ENCODE measurements at regions not wholly inside any gene's neighbourhood (a gene's known extent, or its start where the extent isn't known, plus 50 kb on each side); places are given as distances from the start of the nearest gene placed in this dataset.

- H3K4me3 ChIP-seq (ENCODE audit: low read depth, low read length), result no peak overlapping the region
- H3K36me3 ChIP-seq (ENCODE audit: control insufficient read depth, insufficient read depth, low read length), result no peaks in the 10 kb centered on the region
- peaks cover 10% of the 10 kb centered on the region for H3K4me1 ChIP-seq (ENCODE audit: control insufficient read depth, insufficient read depth, low read length)
- H3K9me3 ChIP-seq (ENCODE audit: control insufficient read depth, insufficient read depth, low read depth, low read length), result peaks cover 6% of the 10 kb centered on the region; the same call in 1 of the 2 replicates
- no peaks in the 10 kb centered on the region for H3K27me3 ChIP-seq (ENCODE audit: control insufficient read depth, insufficient read depth, low read length)
- no peak overlapping the region for H3K27ac ChIP-seq (ENCODE audit: low read depth, low read length)
- no peak overlapping the region for H3K9ac ChIP-seq (ENCODE audit: low read length)
Measured at GRCh38 chr2:45224993-45225380, 215.7 kb upstream of the SIX2 start.

- H3K27ac ChIP-seq (ENCODE audit: low read depth, low read length), result no peak overlapping the region
- H3K9ac ChIP-seq (ENCODE audit: low read length), result no peak overlapping the region
- peaks cover 6% of the 10 kb centered on the region; the same call in 1 of the 2 replicates for H3K9me3 ChIP-seq (ENCODE audit: control insufficient read depth, insufficient read depth, low read depth, low read length)
- no peak overlapping the region for H3K4me3 ChIP-seq (ENCODE audit: low read depth, low read length)
- H3K4me1 ChIP-seq (ENCODE audit: control insufficient read depth, insufficient read depth, low read length), result peaks cover 11% of the 10 kb centered on the region
- H3K27me3 ChIP-seq (ENCODE audit: control insufficient read depth, insufficient read depth, low read length), result no peaks in the 10 kb centered on the region
- H3K36me3 ChIP-seq (ENCODE audit: control insufficient read depth, insufficient read depth, low read length), result no peaks in the 10 kb centered on the region
Measured at GRCh38 chr2:45224321-45224992, 215.2 kb upstream of the SIX2 start.

- no peak overlapping the region for H3K27ac ChIP-seq (ENCODE audit: low read depth, low read length)
- peaks cover 11% of the 10 kb centered on the region for H3K4me1 ChIP-seq (ENCODE audit: control insufficient read depth, insufficient read depth, low read length)
- no peaks in the 10 kb centered on the region for H3K27me3 ChIP-seq (ENCODE audit: control insufficient read depth, insufficient read depth, low read length)
- H3K9ac ChIP-seq (ENCODE audit: low read length), result no peak overlapping the region
- no peak overlapping the region for H3K4me3 ChIP-seq (ENCODE audit: low read depth, low read length)
- peaks cover 6% of the 10 kb centered on the region; the same call in 1 of the 2 replicates for H3K9me3 ChIP-seq (ENCODE audit: control insufficient read depth, insufficient read depth, low read depth, low read length)
- H3K36me3 ChIP-seq (ENCODE audit: control insufficient read depth, insufficient read depth, low read length), result no peaks in the 10 kb centered on the region
Measured at GRCh38 chr2:45223531-45223930, 214.3 kb upstream of the SIX2 start.

DNA sequence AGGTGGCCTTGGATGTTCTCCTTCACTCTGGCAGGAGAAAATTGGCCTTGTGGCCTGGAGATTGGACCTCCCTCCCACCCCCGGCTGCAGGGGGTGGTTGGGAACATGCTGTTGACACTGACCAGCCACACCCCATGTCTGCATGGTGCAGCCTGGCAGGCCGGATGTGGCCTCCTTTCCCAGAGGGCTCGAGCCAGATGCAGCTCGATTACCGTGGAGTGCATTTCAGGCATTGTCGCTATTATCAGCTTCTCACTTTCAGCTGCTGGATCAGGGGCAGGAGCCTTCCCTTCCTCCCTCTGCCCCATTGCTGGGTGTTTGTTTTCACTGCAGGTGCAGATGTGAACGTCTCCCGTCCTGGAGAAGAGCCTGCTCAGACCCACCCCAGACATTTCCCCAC, 211.0 kb upstream of the SIX2 start:
- no peak overlapping the region for H3K27ac ChIP-seq (ENCODE audit: low read depth, low read length)
- H3K9ac ChIP-seq (ENCODE audit: low read length), result no peak overlapping the region
- H3K36me3 ChIP-seq (ENCODE audit: control insufficient read depth, insufficient read depth, low read length), result no peaks in the 10 kb centered on the region
- no peaks in the 10 kb centered on the region for H3K27me3 ChIP-seq (ENCODE audit: control insufficient read depth, insufficient read depth, low read length)
- no peak overlapping the region for H3K4me3 ChIP-seq (ENCODE audit: low read depth, low read length)
- H3K4me1 ChIP-seq (ENCODE audit: control insufficient read depth, insufficient read depth, low read length), result peaks cover 11% of the 10 kb centered on the region
- no peaks in the 10 kb centered on the region for H3K9me3 ChIP-seq (ENCODE audit: control insufficient read depth, insufficient read depth, low read depth, low read length)

- Histone ChIP-seq H3K27me3 (ENCODE audit: control insufficient read depth, insufficient read depth, low read length) (no peaks in the 10 kb centered on the region), H3K9me3 (ENCODE audit: control insufficient read depth, insufficient read depth, low read depth, low read length) (no peaks in the 10 kb centered on the region), H3K4me3 (ENCODE audit: low read depth, low read length) (no peak overlapping the region), H3K4me1 (ENCODE audit: control insufficient read depth, insufficient read depth, low read length) (peaks cover 11% of the 10 kb centered on the region), H3K9ac (ENCODE audit: low read length) (no peak overlapping the region), H3K27ac (ENCODE audit: low read depth, low read length) (no peak overlapping the region), H3K36me3 (ENCODE audit: control insufficient read depth, insufficient read depth, low read length) (no peaks in the 10 kb centered on the region)
Measured at GRCh38 chr2:45218931-45219339, 209.7 kb upstream of the SIX2 start.

DNA sequence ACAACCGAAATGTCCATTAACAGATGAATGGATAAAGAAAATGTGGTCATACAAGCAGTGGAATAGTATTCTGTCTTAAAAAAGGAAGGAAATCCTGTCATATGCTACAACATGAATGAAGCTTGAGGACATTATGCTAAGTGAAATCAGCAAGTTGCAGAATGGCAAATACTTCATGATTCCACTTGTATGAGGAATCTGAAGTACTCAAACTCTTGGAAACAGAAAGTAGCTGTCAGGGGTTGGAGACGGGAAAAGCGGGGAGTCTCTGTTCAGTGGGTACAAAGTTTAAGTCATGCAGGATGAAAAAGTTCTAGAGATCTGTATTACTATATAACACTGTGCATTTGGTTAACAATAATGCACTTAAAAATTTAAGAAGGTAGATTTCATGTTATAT, 209.0 kb upstream of the SIX2 start:
- Histone ChIP-seq H3K36me3 (ENCODE audit: control insufficient read depth, insufficient read depth, low read length) (no peaks in the 10 kb centered on the region), H3K27me3 (ENCODE audit: control insufficient read depth, insufficient read depth, low read length) (no peaks in the 10 kb centered on the region), H3K9me3 (ENCODE audit: control insufficient read depth, insufficient read depth, low read depth, low read length) (no peaks in the 10 kb centered on the region), H3K9ac (ENCODE audit: low read length) (no peak overlapping the region), H3K4me1 (ENCODE audit: control insufficient read depth, insufficient read depth, low read length) (peaks cover 7% of the 10 kb centered on the region), H3K4me3 (ENCODE audit: low read depth, low read length) (no peak overlapping the region), H3K27ac (ENCODE audit: low read depth, low read length) (no peak overlapping the region)

DNA sequence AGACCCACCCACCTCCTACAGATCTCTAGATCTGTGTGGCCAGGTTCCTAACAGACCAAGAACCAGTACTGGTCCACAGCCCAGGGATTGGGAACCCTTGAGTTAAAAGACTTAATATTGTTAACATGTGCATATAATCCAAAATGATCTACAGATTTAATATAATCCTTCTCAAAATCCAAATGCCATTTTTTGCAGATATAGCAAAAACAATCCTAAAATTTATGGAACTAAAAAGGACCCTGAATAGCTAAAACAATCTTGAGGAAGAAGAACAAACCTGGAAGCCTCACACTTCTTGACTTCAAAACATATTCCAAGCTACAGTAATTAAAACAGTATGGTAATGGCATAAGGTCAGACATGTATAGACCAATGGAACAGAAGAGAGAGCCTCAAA, 206.9 kb upstream of the SIX2 start:
- Histone ChIP-seq H3K36me3 (ENCODE audit: control insufficient read depth, insufficient read depth, low read length) (no peaks in the 10 kb centered on the region), H3K9me3 (ENCODE audit: control insufficient read depth, insufficient read depth, low read depth, low read length) (no peaks in the 10 kb centered on the region), H3K27ac (ENCODE audit: low read depth, low read length) (no peak overlapping the region), H3K4me3 (ENCODE audit: low read depth, low read length) (no peak overlapping the region), H3K9ac (ENCODE audit: low read length) (no peak overlapping the region), H3K4me1 (ENCODE audit: control insufficient read depth, insufficient read depth, low read length) (peaks cover 4% of the 10 kb centered on the region; the same call in 1 of the 2 replicates), H3K27me3 (ENCODE audit: control insufficient read depth, insufficient read depth, low read length) (no peaks in the 10 kb centered on the region)

- Histone ChIP-seq H3K27ac (ENCODE audit: low read depth, low read length) (no peak overlapping the region), H3K9ac (ENCODE audit: low read length) (no peak overlapping the region), H3K4me1 (ENCODE audit: control insufficient read depth, insufficient read depth, low read length) (no peaks in the 10 kb centered on the region), H3K27me3 (ENCODE audit: control insufficient read depth, insufficient read depth, low read length) (no peaks in the 10 kb centered on the region), H3K4me3 (ENCODE audit: low read depth, low read length) (no peak overlapping the region), H3K36me3 (ENCODE audit: control insufficient read depth, insufficient read depth, low read length) (no peaks in the 10 kb centered on the region), H3K9me3 (ENCODE audit: control insufficient read depth, insufficient read depth, low read depth, low read length) (no peaks in the 10 kb centered on the region)
Measured at GRCh38 chr2:45214550-45214949, 205.3 kb upstream of the SIX2 start.

DNA sequence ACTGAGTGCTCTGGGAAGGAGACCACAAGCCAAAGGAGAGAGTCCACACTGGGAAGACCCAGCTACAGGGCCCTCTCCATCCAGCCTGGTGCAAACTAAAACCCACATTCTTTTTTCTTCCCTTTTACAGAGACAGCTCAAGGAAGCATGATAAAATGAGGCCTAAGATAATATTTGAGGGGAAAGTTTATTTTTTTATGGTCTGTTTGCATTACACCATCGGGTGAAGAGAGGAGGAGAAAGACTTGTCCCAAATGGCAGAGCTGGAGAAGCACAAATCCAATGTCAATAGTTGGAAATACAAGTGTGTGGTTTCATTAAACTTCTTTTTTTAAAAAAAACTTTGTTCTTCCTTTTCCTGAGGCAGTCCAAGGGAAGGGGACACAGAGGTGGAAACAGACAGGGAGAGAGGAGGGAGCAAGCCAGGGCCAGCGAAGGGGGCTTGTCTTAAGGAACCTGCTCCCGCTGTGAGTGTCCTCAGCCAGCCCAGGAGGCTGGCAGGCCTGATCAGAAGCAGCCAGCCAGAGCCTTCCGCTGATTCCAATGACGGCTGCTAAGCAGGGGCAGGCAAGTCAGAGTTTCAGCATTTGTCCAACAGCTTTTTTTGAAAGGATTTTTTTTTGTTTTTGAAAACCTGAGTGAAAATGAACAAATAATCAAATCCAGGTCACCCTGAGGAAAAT, 203.8 kb upstream of the SIX2 start:
- Histone ChIP-seq H3K4me1 (ENCODE audit: control insufficient read depth, insufficient read depth, low read length) (no peaks in the 10 kb centered on the region), H3K36me3 (ENCODE audit: control insufficient read depth, insufficient read depth, low read length) (no peaks in the 10 kb centered on the region), H3K9me3 (ENCODE audit: control insufficient read depth, insufficient read depth, low read depth, low read length) (no peaks in the 10 kb centered on the region), H3K9ac (ENCODE audit: low read length) (no peak overlapping the region), H3K27ac (ENCODE audit: low read depth, low read length) (no peak overlapping the region), H3K27me3 (ENCODE audit: control insufficient read depth, insufficient read depth, low read length) (no peaks in the 10 kb centered on the region), H3K4me3 (ENCODE audit: low read depth, low read length) (no peak overlapping the region)

DNA sequence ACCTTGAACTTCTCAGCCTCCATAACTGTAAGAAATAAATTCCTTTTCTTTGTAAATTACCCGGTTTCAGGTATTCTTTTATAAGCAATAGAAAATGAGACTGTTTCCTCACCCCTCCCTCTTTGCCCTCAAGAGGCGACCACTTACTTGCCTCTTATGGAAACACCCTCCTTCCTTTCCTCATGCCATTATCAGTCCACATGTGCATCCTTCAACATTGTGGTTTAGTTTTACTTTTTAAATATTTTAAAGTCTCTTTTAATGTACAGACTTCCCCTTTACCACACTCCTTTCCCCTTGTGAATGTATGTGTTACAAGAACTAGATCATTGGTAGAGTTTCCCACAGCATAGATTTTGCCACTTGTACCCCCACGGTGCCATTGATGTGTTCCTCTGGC, 202.4 kb upstream of the SIX2 start:
- no peaks in the 10 kb centered on the region for H3K9me3 ChIP-seq (ENCODE audit: control insufficient read depth, insufficient read depth, low read depth, low read length)
- H3K4me3 ChIP-seq (ENCODE audit: low read depth, low read length), result no peak overlapping the region
- H3K36me3 ChIP-seq (ENCODE audit: control insufficient read depth, insufficient read depth, low read length), result no peaks in the 10 kb centered on the region
- no peak overlapping the region for H3K9ac ChIP-seq (ENCODE audit: low read length)
- H3K4me1 ChIP-seq (ENCODE audit: control insufficient read depth, insufficient read depth, low read length), result no peaks in the 10 kb centered on the region
- no peak overlapping the region for H3K27ac ChIP-seq (ENCODE audit: low read depth, low read length)
- H3K27me3 ChIP-seq (ENCODE audit: control insufficient read depth, insufficient read depth, low read length), result no peaks in the 10 kb centered on the region

GRCh38 chr2:45210462-45211195, 201.4 kb upstream of the SIX2 start:
- Histone ChIP-seq H3K9me3 (ENCODE audit: control insufficient read depth, insufficient read depth, low read depth, low read length) (no peaks in the 10 kb centered on the region), H3K4me3 (ENCODE audit: low read depth, low read length) (no peak overlapping the region), H3K4me1 (ENCODE audit: control insufficient read depth, insufficient read depth, low read length) (no peaks in the 10 kb centered on the region), H3K9ac (ENCODE audit: low read length) (no peak overlapping the region), H3K27ac (ENCODE audit: low read depth, low read length) (no peak overlapping the region), H3K27me3 (ENCODE audit: control insufficient read depth, insufficient read depth, low read length) (no peaks in the 10 kb centered on the region), H3K36me3 (ENCODE audit: control insufficient read depth, insufficient read depth, low read length) (no peaks in the 10 kb centered on the region)

All from HUES6 (cell line).